HUES48 (cell line): ENCODE measurements at regions not wholly inside any gene's neighbourhood (a gene's known extent, or its start where the extent isn't known, plus 50 kb on each side); places are given as distances from the start of the nearest gene placed in this dataset.

Source experiments
- H3K27ac ChIP-seq: one replicate; pipeline ENCODE4 v1.7.0; 2013; ENCODE audit warnings: low read depth, low read length, inconsistent platforms
- H3K27me3 ChIP-seq: 2 replicates; pipeline ENCODE4 v1.6.1; 2013; ENCODE audit warnings: mild to moderate bottlenecking, low read length; ENCODE audit not compliant: control insufficient read depth, insufficient read depth
- H3K36me3 ChIP-seq: 2 replicates; pipeline ENCODE4 v1.6.1; 2013; ENCODE audit warnings: low read length; ENCODE audit not compliant: control insufficient read depth, insufficient read depth
- H3K4me1 ChIP-seq: 2 replicates; pipeline ENCODE4 v1.6.1; 2013; ENCODE audit warnings: mild to moderate bottlenecking, low read length; ENCODE audit not compliant: control insufficient read depth, insufficient read depth
- H3K4me3 ChIP-seq: 2 replicates; pipeline ENCODE4 v1.5.1; 2013; ENCODE audit warnings: mild to moderate bottlenecking, low read depth, low read length
- H3K9ac ChIP-seq: 2 replicates; pipeline ENCODE4 v1.6.1; 2013; ENCODE audit warnings: mild to moderate bottlenecking, low read depth, low read length, moderate library complexity
- H3K9me3 ChIP-seq: 2 replicates; pipeline ENCODE4 v1.6.1; 2013; ENCODE audit warnings: low read length; ENCODE audit not compliant: control insufficient read depth, insufficient read depth

- Histone ChIP-seq H3K36me3 (no peaks in the 10 kb centered on the region), H3K9ac (no peak overlapping the region), H3K27ac (no peak overlapping the region), H3K4me1 (peaks cover 6% of the 10 kb centered on the region; the same call in 1 of the 2 replicates), H3K4me3 (no peak overlapping the region), H3K27me3 (no peaks in the 10 kb centered on the region), H3K9me3 (no peaks in the 10 kb centered on the region)
Measured at GRCh38 chr2:42935692-42936671, 143.6 kb upstream of the HAAO start.

- H3K9ac ChIP-seq = no peak overlapping the region
- no peaks in the 10 kb centered on the region for H3K36me3 ChIP-seq
- no peaks in the 10 kb centered on the region for H3K9me3 ChIP-seq
- no peaks in the 10 kb centered on the region for H3K27me3 ChIP-seq
- H3K4me1 ChIP-seq = peaks cover 14% of the 10 kb centered on the region
- no peak overlapping the region for H3K27ac ChIP-seq
- no peak overlapping the region for H3K4me3 ChIP-seq
Measured at GRCh38 chr2:42934580-42935186, 142.3 kb upstream of the HAAO start.

- Histone ChIP-seq H3K27me3 (no peaks in the 10 kb centered on the region), H3K4me3 (no peak overlapping the region), H3K36me3 (no peaks in the 10 kb centered on the region), H3K4me1 (peaks cover 22% of the 10 kb centered on the region), H3K27ac (no peak overlapping the region), H3K9me3 (no peaks in the 10 kb centered on the region), H3K9ac (no peak overlapping the region)
Measured at GRCh38 chr2:42933824-42934254, 141.5 kb upstream of the HAAO start.

GRCh38 chr2:42932271-42933151 lies 140.1 kb upstream of the HAAO start:
- H3K9me3 ChIP-seq = no peaks in the 10 kb centered on the region
- H3K27me3 ChIP-seq = no peaks in the 10 kb centered on the region
- no peaks in the 10 kb centered on the region for H3K36me3 ChIP-seq
- H3K4me1 ChIP-seq = peaks cover 36% of the 10 kb centered on the region
- no peak overlapping the region for H3K4me3 ChIP-seq
- no peak overlapping the region for H3K9ac ChIP-seq
- H3K27ac ChIP-seq = peak overlapping the region; percentile 24

GRCh38 chr2:42931818-42932195 lies 139.4 kb upstream of the HAAO start:
- Histone ChIP-seq H3K9ac (no peak overlapping the region), H3K9me3 (no peaks in the 10 kb centered on the region), H3K4me1 (peaks cover 37% of the 10 kb centered on the region), H3K4me3 (no peak overlapping the region), H3K36me3 (no peaks in the 10 kb centered on the region), H3K27ac (peak overlapping the region; percentile 24), H3K27me3 (no peaks in the 10 kb centered on the region)

- peaks cover 39% of the 10 kb centered on the region for H3K4me1 ChIP-seq
- H3K4me3 ChIP-seq = no peak overlapping the region
- H3K27me3 ChIP-seq = no peaks in the 10 kb centered on the region
- H3K27ac ChIP-seq = peak overlapping the region; percentile 24
- no peaks in the 10 kb centered on the region for H3K36me3 ChIP-seq
- no peak overlapping the region for H3K9ac ChIP-seq
- no peaks in the 10 kb centered on the region for H3K9me3 ChIP-seq
Measured at GRCh38 chr2:42931146-42931817, 138.9 kb upstream of the HAAO start.

- Histone ChIP-seq H3K9me3 (no peaks in the 10 kb centered on the region), H3K36me3 (no peaks in the 10 kb centered on the region), H3K27ac (peak overlapping the region; percentile 99), H3K27me3 (no peaks in the 10 kb centered on the region), H3K9ac (no peak overlapping the region), H3K4me1 (peaks cover 51% of the 10 kb centered on the region), H3K4me3 (no peak overlapping the region)
Measured at GRCh38 chr2:42930025-42930581, 137.7 kb upstream of the HAAO start.

GRCh38 chr2:42929546-42930024 lies 137.2 kb upstream of the HAAO start:
- no peaks in the 10 kb centered on the region for H3K9me3 ChIP-seq
- H3K4me3 ChIP-seq = no peak overlapping the region
- H3K36me3 ChIP-seq = no peaks in the 10 kb centered on the region
- peak overlapping the region; percentile 99 for H3K27ac ChIP-seq
- no peaks in the 10 kb centered on the region for H3K27me3 ChIP-seq
- H3K9ac ChIP-seq = no peak overlapping the region
- peaks cover 56% of the 10 kb centered on the region for H3K4me1 ChIP-seq

- no peaks in the 10 kb centered on the region for H3K27me3 ChIP-seq
- no peak overlapping the region for H3K4me3 ChIP-seq
- H3K9me3 ChIP-seq = no peaks in the 10 kb centered on the region
- H3K9ac ChIP-seq = no peak overlapping the region
- H3K27ac ChIP-seq = peak overlapping the region; percentile 99
- H3K4me1 ChIP-seq = peaks cover 63% of the 10 kb centered on the region
- no peaks in the 10 kb centered on the region for H3K36me3 ChIP-seq
Measured at GRCh38 chr2:42928692-42929545, 136.5 kb upstream of the HAAO start.
